GM23338 (cell line): ENCODE measurements at regions not wholly inside any gene's neighbourhood (a gene's known extent, or its start where the extent isn't known, plus 50 kb on each side); places are given as distances from the start of the nearest gene placed in this dataset.

Source experiments
- CREB1 ChIP-seq: fragments of 250-450 bp; sonication (Bioruptor Pico); IDR thresholded peaks from 2 replicates; pipeline ENCODE4 v1.5.0; 2020; ENCODE audit warnings: low read depth, mild to moderate bottlenecking, moderate library complexity
- EZH2 ChIP-seq: fragments of 200-600 bp; sonication (generic); IDR thresholded peaks from one replicate; pipeline ENCODE4 v1.8.0; 2017; ENCODE audit warnings: antibody characterized with exemption, mild to moderate bottlenecking, low read depth; ENCODE audit not compliant: unreplicated experiment
- EZH2phosphoT487 ChIP-seq: fragments of 200-600 bp; sonication (generic); IDR thresholded peaks from one replicate; pipeline ENCODE4 v1.8.1; 2018; ENCODE audit warnings: antibody characterized with exemption; ENCODE audit not compliant: unreplicated experiment
- JUNB ChIP-seq: IDR thresholded peaks from one replicate; pipeline ENCODE4 v1.6.1; 2016; ENCODE audit warnings: antibody characterized with exemption; ENCODE audit not compliant: unreplicated experiment
- NANOG ChIP-seq: IDR thresholded peaks from 2 replicates; pipeline ENCODE4 v1.6.1; 2016; ENCODE audit warnings: antibody characterized with exemption, borderline replicate concordance
- POLR2AphosphoS5 ChIP-seq: IDR thresholded peaks from 2 replicates; pipeline ENCODE4 v1.6.1; 2016; ENCODE audit warnings: antibody characterized with exemption, low read depth
- ZNF114 ChIP-seq: fragments of 250-450 bp; sonication (Bioruptor Pico); IDR thresholded peaks from 2 replicates; pipeline ENCODE4 v1.5.0; 2020; ENCODE audit warnings: mild to moderate bottlenecking, moderate library complexity
- ZNF331 ChIP-seq: fragments of 250-450 bp; sonication (Bioruptor Pico); IDR thresholded peaks from 2 replicates; pipeline ENCODE4 v1.5.0; 2020; ENCODE audit warnings: low read depth, mild to moderate bottlenecking, moderate library complexity
- TF ChIP-seq, protein P1 (sequence below), 2 experiments: fragments of 200-600 bp in 1 of 2; sonication (generic) in 1 of 2; conservative IDR thresholded peaks; 2 replicates each; pipeline versions ENCODE4 v1.5.1 to v1.6.1; 2016 to 2017; ENCODE audit warnings: antibody characterized with exemption in 2 of 2, low read depth in 2 of 2, mild to moderate bottlenecking in 2 of 2, moderate library complexity in 1 of 2
- TF ChIP-seq, protein P2 (sequence below): IDR thresholded peaks from one replicate; pipeline ENCODE4 v1.6.1; 2018; ENCODE audit warnings: antibody characterized with exemption; ENCODE audit not compliant: unreplicated experiment
- TF ChIP-seq, protein P3 (sequence below): IDR thresholded peaks from 2 replicates; pipeline ENCODE4 v1.6.1; 2016; ENCODE audit warnings: antibody characterized with exemption
- TF ChIP-seq, protein P4 (sequence below): fragments of 250-450 bp; sonication (Bioruptor Pico); IDR thresholded peaks from 2 replicates; pipeline ENCODE4 v1.5.0; 2020; ENCODE audit warnings: mild to moderate bottlenecking, moderate library complexity

DNA sequence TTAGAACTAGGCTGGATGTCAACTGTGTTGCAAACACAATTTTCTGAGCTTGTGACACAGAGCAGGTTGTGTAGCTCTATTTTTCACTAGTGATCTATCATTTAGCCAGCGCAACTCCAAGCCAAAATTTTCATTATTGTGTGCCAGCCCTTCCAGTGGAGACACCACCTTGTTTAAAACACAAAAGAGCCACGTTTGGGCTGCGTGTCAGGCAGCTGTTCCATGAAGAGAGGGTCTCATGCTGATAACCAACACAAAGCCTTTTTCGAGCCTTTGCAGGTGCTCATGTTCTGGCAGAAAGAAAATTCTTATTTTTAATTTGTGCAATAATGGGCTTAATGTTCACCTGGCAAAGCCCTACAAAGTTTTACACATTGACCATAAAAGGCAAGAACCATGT lies 237.6 kb upstream of the RGMB start:
- TF ChIP-seq EZH2 (no peak), EZH2phosphoT487 (no peak), POLR2AphosphoS5 (no peak), CREB1 (no peak), ZNF331 (CRISPR knock-in tag) (no peak), JUNB (no peak), NANOG (no peak), ZNF114 (no peak)
- TF ChIP-seq, protein P1, sequence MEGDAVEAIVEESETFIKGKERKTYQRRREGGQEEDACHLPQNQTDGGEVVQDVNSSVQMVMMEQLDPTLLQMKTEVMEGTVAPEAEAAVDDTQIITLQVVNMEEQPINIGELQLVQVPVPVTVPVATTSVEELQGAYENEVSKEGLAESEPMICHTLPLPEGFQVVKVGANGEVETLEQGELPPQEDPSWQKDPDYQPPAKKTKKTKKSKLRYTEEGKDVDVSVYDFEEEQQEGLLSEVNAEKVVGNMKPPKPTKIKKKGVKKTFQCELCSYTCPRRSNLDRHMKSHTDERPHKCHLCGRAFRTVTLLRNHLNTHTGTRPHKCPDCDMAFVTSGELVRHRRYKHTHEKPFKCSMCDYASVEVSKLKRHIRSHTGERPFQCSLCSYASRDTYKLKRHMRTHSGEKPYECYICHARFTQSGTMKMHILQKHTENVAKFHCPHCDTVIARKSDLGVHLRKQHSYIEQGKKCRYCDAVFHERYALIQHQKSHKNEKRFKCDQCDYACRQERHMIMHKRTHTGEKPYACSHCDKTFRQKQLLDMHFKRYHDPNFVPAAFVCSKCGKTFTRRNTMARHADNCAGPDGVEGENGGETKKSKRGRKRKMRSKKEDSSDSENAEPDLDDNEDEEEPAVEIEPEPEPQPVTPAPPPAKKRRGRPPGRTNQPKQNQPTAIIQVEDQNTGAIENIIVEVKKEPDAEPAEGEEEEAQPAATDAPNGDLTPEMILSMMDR (conservative IDR thresholded peaks at IDR 0.05; ENCODE audit: low read depth in 2 of 2) = no peak
- TF ChIP-seq, protein P2, sequence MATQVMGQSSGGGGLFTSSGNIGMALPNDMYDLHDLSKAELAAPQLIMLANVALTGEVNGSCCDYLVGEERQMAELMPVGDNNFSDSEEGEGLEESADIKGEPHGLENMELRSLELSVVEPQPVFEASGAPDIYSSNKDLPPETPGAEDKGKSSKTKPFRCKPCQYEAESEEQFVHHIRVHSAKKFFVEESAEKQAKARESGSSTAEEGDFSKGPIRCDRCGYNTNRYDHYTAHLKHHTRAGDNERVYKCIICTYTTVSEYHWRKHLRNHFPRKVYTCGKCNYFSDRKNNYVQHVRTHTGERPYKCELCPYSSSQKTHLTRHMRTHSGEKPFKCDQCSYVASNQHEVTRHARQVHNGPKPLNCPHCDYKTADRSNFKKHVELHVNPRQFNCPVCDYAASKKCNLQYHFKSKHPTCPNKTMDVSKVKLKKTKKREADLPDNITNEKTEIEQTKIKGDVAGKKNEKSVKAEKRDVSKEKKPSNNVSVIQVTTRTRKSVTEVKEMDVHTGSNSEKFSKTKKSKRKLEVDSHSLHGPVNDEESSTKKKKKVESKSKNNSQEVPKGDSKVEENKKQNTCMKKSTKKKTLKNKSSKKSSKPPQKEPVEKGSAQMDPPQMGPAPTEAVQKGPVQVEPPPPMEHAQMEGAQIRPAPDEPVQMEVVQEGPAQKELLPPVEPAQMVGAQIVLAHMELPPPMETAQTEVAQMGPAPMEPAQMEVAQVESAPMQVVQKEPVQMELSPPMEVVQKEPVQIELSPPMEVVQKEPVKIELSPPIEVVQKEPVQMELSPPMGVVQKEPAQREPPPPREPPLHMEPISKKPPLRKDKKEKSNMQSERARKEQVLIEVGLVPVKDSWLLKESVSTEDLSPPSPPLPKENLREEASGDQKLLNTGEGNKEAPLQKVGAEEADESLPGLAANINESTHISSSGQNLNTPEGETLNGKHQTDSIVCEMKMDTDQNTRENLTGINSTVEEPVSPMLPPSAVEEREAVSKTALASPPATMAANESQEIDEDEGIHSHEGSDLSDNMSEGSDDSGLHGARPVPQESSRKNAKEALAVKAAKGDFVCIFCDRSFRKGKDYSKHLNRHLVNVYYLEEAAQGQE = no peak
- TF ChIP-seq, protein P3, sequence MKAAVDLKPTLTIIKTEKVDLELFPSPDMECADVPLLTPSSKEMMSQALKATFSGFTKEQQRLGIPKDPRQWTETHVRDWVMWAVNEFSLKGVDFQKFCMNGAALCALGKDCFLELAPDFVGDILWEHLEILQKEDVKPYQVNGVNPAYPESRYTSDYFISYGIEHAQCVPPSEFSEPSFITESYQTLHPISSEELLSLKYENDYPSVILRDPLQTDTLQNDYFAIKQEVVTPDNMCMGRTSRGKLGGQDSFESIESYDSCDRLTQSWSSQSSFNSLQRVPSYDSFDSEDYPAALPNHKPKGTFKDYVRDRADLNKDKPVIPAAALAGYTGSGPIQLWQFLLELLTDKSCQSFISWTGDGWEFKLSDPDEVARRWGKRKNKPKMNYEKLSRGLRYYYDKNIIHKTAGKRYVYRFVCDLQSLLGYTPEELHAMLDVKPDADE = no peak
- TF ChIP-seq, protein P4, sequence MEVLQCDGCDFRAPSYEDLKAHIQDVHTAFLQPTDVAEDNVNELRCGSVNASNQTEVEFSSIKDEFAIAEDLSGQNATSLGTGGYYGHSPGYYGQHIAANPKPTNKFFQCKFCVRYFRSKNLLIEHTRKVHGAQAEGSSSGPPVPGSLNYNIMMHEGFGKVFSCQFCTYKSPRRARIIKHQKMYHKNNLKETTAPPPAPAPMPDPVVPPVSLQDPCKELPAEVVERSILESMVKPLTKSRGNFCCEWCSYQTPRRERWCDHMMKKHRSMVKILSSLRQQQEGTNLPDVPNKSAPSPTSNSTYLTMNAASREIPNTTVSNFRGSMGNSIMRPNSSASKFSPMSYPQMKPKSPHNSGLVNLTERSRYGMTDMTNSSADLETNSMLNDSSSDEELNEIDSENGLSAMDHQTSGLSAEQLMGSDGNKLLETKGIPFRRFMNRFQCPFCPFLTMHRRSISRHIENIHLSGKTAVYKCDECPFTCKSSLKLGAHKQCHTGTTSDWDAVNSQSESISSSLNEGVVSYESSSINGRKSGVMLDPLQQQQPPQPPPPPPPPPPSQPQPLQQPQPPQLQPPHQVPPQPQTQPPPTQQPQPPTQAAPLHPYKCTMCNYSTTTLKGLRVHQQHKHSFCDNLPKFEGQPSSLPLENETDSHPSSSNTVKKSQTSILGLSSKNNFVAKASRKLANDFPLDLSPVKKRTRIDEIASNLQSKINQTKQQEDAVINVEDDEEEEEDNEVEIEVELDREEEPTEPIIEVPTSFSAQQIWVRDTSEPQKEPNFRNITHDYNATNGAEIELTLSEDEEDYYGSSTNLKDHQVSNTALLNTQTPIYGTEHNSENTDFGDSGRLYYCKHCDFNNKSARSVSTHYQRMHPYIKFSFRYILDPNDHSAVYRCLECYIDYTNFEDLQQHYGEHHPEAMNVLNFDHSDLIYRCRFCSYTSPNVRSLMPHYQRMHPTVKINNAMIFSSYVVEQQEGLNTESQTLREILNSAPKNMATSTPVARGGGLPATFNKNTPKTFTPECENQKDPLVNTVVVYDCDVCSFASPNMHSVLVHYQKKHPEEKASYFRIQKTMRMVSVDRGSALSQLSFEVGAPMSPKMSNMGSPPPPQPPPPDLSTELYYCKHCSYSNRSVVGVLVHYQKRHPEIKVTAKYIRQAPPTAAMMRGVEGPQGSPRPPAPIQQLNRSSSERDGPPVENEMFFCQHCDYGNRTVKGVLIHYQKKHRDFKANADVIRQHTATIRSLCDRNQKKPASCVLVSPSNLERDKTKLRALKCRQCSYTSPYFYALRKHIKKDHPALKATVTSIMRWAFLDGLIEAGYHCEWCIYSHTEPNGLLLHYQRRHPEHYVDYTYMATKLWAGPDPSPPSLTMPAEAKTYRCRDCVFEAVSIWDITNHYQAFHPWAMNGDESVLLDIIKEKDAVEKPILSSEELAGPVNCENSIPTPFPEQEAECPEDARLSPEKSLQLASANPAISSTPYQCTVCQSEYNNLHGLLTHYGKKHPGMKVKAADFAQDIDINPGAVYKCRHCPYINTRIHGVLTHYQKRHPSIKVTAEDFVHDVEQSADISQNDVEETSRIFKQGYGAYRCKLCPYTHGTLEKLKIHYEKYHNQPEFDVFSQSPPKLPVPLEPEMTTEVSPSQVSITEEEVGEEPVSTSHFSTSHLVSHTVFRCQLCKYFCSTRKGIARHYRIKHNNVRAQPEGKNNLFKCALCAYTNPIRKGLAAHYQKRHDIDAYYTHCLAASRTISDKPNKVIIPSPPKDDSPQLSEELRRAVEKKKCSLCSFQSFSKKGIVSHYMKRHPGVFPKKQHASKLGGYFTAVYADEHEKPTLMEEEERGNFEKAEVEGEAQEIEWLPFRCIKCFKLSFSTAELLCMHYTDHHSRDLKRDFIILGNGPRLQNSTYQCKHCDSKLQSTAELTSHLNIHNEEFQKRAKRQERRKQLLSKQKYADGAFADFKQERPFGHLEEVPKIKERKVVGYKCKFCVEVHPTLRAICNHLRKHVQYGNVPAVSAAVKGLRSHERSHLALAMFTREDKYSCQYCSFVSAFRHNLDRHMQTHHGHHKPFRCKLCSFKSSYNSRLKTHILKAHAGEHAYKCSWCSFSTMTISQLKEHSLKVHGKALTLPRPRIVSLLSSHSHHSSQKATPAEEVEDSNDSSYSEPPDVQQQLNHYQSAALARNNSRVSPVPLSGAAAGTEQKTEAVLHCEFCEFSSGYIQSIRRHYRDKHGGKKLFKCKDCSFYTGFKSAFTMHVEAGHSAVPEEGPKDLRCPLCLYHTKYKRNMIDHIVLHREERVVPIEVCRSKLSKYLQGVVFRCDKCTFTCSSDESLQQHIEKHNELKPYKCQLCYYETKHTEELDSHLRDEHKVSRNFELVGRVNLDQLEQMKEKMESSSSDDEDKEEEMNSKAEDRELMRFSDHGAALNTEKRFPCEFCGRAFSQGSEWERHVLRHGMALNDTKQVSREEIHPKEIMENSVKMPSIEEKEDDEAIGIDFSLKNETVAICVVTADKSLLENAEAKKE (CRISPR knock-in tag) = no peak
